Activated CD4-positive, alpha-beta T cell treated with anti-CD3 and anti-CD28 coated beads, Interleukin-2, amount 10 ng/mL, durations not matched to agents 7 days and 5 days (primary cell): ENCODE measurements at regions not wholly inside any gene's neighbourhood (a gene's known extent, or its start where the extent isn't known, plus 50 kb on each side); places are given as distances from the start of the nearest gene placed in this dataset.

Experiments used
- CTCF ChIA-PET: fragments of 350-600 bp; sonication (Branson Sonifier 250); formaldehyde crosslinking; loops from one replicate; lab custom pipeline; 2021; ENCODE audit warnings: antibody characterized with exemption; lab: Charles Lee
- POLR2A ChIA-PET: fragments of 350-600 bp; sonication (Branson Sonifier 250); formaldehyde crosslinking; loops from one replicate; lab custom pipeline; 2021; ENCODE audit warnings: antibody characterized with exemption; lab: Charles Lee
- DNase-seq: peaks from one replicate; pipeline ENCODE4 v3.0.0-alpha.2; 2020
- H3K27ac Mint-ChIP-seq: one replicate; pipeline ENCODE4 v1.8.0; 2021; ENCODE audit warnings: mild to moderate bottlenecking, moderate library complexity, mixed read lengths
- H3K27me3 Mint-ChIP-seq: one replicate; pipeline ENCODE4 v1.8.0; 2021; ENCODE audit warnings: mixed read lengths
- H3K36me3 Mint-ChIP-seq: one replicate; pipeline ENCODE4 v1.8.0; 2021; ENCODE audit warnings: low read depth, mixed read lengths
- H3K4me1 Mint-ChIP-seq: one replicate; pipeline ENCODE4 v1.8.0; 2021; ENCODE audit warnings: mixed read lengths
- H3K4me3 Mint-ChIP-seq: one replicate; pipeline ENCODE4 v1.8.0; 2021; ENCODE audit warnings: mild to moderate bottlenecking, moderate library complexity, mixed read lengths
- H3K9me3 Mint-ChIP-seq: one replicate; pipeline ENCODE4 v1.8.0; 2021; ENCODE audit warnings: mixed read lengths

- Mint-ChIP-seq H3K27ac (no peak overlapping the region), H3K9me3 (no peaks in the 10 kb centered on the region), H3K4me1 (no peaks in the 10 kb centered on the region), H3K27me3 (no peaks in the 10 kb centered on the region), H3K36me3 (no peaks in the 10 kb centered on the region), H3K4me3 (no peak overlapping the region)
- POLR2A ChIA-PET: no interaction called here
- CTCF ChIA-PET: no interaction called here
- no peak for DNase-seq
Measured at GRCh38 chr4:12206091-12206490, 777.4 kb upstream of the HS3ST1 start.

- ChIA-PET CTCF (no interaction called here), POLR2A (no interaction called here)
- Mint-ChIP-seq H3K36me3 (no peaks in the 10 kb centered on the region), H3K9me3 (no peaks in the 10 kb centered on the region), H3K4me1 (no peaks in the 10 kb centered on the region), H3K4me3 (no peak overlapping the region), H3K27ac (no peak overlapping the region), H3K27me3 (no peaks in the 10 kb centered on the region)
- DNase-seq: no peak
Measured at GRCh38 chr4:12203945-12204344, 775.3 kb upstream of the HS3ST1 start.

GRCh38 chr4:12200226-12200625, 771.5 kb upstream of the HS3ST1 start:
- Mint-ChIP-seq H3K4me1 (no peaks in the 10 kb centered on the region), H3K27ac (no peak overlapping the region), H3K4me3 (no peak overlapping the region), H3K27me3 (no peaks in the 10 kb centered on the region), H3K9me3 (no peaks in the 10 kb centered on the region), H3K36me3 (no peaks in the 10 kb centered on the region)
- ChIA-PET CTCF (no interaction called here), POLR2A (no interaction called here)
- no peak for DNase-seq

- Mint-ChIP-seq H3K27me3 (no peaks in the 10 kb centered on the region), H3K36me3 (no peaks in the 10 kb centered on the region), H3K4me3 (no peak overlapping the region), H3K27ac (no peak overlapping the region), H3K9me3 (no peaks in the 10 kb centered on the region), H3K4me1 (no peaks in the 10 kb centered on the region)
- ChIA-PET POLR2A (no interaction called here), CTCF (no interaction called here)
- no peak for DNase-seq
Measured at GRCh38 chr4:12186526-12186925, 757.8 kb upstream of the HS3ST1 start.

- ChIA-PET CTCF (no interaction called here), POLR2A (no interaction called here)
- no peaks in the 10 kb centered on the region for H3K36me3 Mint-ChIP-seq
- H3K9me3 Mint-ChIP-seq: peaks cover 7% of the 10 kb centered on the region
- no peak overlapping the region for H3K27ac Mint-ChIP-seq
- no peak for DNase-seq
- H3K4me1 Mint-ChIP-seq: no peaks in the 10 kb centered on the region
- no peaks in the 10 kb centered on the region for H3K27me3 Mint-ChIP-seq
- H3K4me3 Mint-ChIP-seq: no peak overlapping the region
Measured at GRCh38 chr4:12178614-12179610, 750.2 kb upstream of the HS3ST1 start.

- Mint-ChIP-seq H3K27ac (no peak overlapping the region), H3K36me3 (no peaks in the 10 kb centered on the region), H3K4me3 (no peak overlapping the region), H3K27me3 (no peaks in the 10 kb centered on the region), H3K9me3 (peaks cover 7% of the 10 kb centered on the region), H3K4me1 (no peaks in the 10 kb centered on the region)
- CTCF ChIA-PET: no interaction called here
- POLR2A ChIA-PET: no interaction called here
- DNase-seq: no peak
Measured at GRCh38 chr4:12177416-12177815, 748.7 kb upstream of the HS3ST1 start.

- CTCF ChIA-PET: no interaction called here
- no peak overlapping the region for H3K4me3 Mint-ChIP-seq
- no peaks in the 10 kb centered on the region for H3K4me1 Mint-ChIP-seq
- H3K36me3 Mint-ChIP-seq: no peaks in the 10 kb centered on the region
- no peaks in the 10 kb centered on the region for H3K27me3 Mint-ChIP-seq
- POLR2A ChIA-PET: no interaction called here
- DNase-seq: no peak
- peaks cover 6% of the 10 kb centered on the region for H3K9me3 Mint-ChIP-seq
- no peak overlapping the region for H3K27ac Mint-ChIP-seq
Measured at GRCh38 chr4:12173496-12173895, 744.8 kb upstream of the HS3ST1 start.

- no peak for DNase-seq
- no peaks in the 10 kb centered on the region for H3K4me1 Mint-ChIP-seq
- no peak overlapping the region for H3K27ac Mint-ChIP-seq
- ChIA-PET CTCF (no interaction called here), POLR2A (no interaction called here)
- H3K27me3 Mint-ChIP-seq: no peaks in the 10 kb centered on the region
- H3K9me3 Mint-ChIP-seq: peaks cover 6% of the 10 kb centered on the region
- no peak overlapping the region for H3K4me3 Mint-ChIP-seq
- H3K36me3 Mint-ChIP-seq: no peaks in the 10 kb centered on the region
Measured at GRCh38 chr4:12172198-12172973, 743.7 kb upstream of the HS3ST1 start.

GRCh38 chr4:12170308-12170707, 741.6 kb upstream of the HS3ST1 start:
- no peaks in the 10 kb centered on the region for H3K36me3 Mint-ChIP-seq
- no peak for DNase-seq
- H3K4me1 Mint-ChIP-seq: no peaks in the 10 kb centered on the region
- no peaks in the 10 kb centered on the region for H3K27me3 Mint-ChIP-seq
- POLR2A ChIA-PET: no interaction called here
- no peak overlapping the region for H3K4me3 Mint-ChIP-seq
- H3K27ac Mint-ChIP-seq: no peak overlapping the region
- CTCF ChIA-PET: no interaction called here
- peaks cover 4% of the 10 kb centered on the region for H3K9me3 Mint-ChIP-seq

GRCh38 chr4:12165616-12166015, 736.9 kb upstream of the HS3ST1 start:
- Mint-ChIP-seq H3K4me3 (no peak overlapping the region), H3K4me1 (no peaks in the 10 kb centered on the region), H3K36me3 (no peaks in the 10 kb centered on the region), H3K27ac (no peak overlapping the region), H3K27me3 (no peaks in the 10 kb centered on the region), H3K9me3 (peaks cover 5% of the 10 kb centered on the region)
- no peak for DNase-seq
- ChIA-PET POLR2A (no interaction called here), CTCF (no interaction called here)

GRCh38 chr4:12146339-12146738, 717.6 kb upstream of the HS3ST1 start:
- POLR2A ChIA-PET: no interaction called here
- no peaks in the 10 kb centered on the region for H3K27me3 Mint-ChIP-seq
- CTCF ChIA-PET: no interaction called here
- H3K4me3 Mint-ChIP-seq: no peak overlapping the region
- peaks cover 6% of the 10 kb centered on the region for H3K9me3 Mint-ChIP-seq
- DNase-seq: no peak
- no peak overlapping the region for H3K27ac Mint-ChIP-seq
- no peaks in the 10 kb centered on the region for H3K36me3 Mint-ChIP-seq
- no peaks in the 10 kb centered on the region for H3K4me1 Mint-ChIP-seq

- ChIA-PET POLR2A (no interaction called here), CTCF (no interaction called here)
- Mint-ChIP-seq H3K9me3 (peaks cover 6% of the 10 kb centered on the region), H3K4me3 (no peak overlapping the region), H3K27ac (no peak overlapping the region), H3K27me3 (no peaks in the 10 kb centered on the region), H3K36me3 (no peaks in the 10 kb centered on the region), H3K4me1 (no peaks in the 10 kb centered on the region)
- DNase-seq: no peak
Measured at GRCh38 chr4:12145768-12146167, 717.1 kb upstream of the HS3ST1 start.

GRCh38 chr4:12145106-12145505, 716.4 kb upstream of the HS3ST1 start:
- Mint-ChIP-seq H3K27ac (no peak overlapping the region), H3K4me1 (no peaks in the 10 kb centered on the region), H3K9me3 (peaks cover 5% of the 10 kb centered on the region), H3K36me3 (no peaks in the 10 kb centered on the region), H3K27me3 (no peaks in the 10 kb centered on the region), H3K4me3 (no peak overlapping the region)
- no peak for DNase-seq
- CTCF ChIA-PET: no interaction called here
- POLR2A ChIA-PET: no interaction called here
